ENCODE measurements at regions not wholly inside any gene's neighbourhood (a gene's known extent, or its start where the extent isn't known, plus 50 kb on each side); places are given as distances from the start of the nearest gene placed in this dataset.

- CTCF ChIA-PET = interaction anchor here (1.0 kb wide), 1 partner anchor 24 kb away, joined by 3 read pairs; no protein-coding TSS in a partner anchor
- intact Hi-C loops (cut with micrococcal nuclease; ENCODE audit: unreplicated experiment) = no loop called here
Observed at GRCh38 chr5:152607401-152608160, 202.5 kb upstream of the NMUR2 start.

More at GRCh38 chr5:152607401-152608160, 202.5 kb upstream of the NMUR2 start:
- H2AFZ ChIP-seq (ENCODE audit: control insufficient read depth, low read depth, low read length) = no peak overlapping the region
- SMC1A ChIA-PET (ENCODE audit: uncharacterized antibody, unreplicated experiment) = no interaction called here
- no peaks in the 10 kb centered on the region for H3K79me2 ChIP-seq (ENCODE audit: control insufficient read depth, insufficient read depth, low read length)
- RAD21 ChIA-PET (ENCODE audit: unreplicated experiment) = no interaction called here
- no peak overlapping the region for H3K27ac ChIP-seq (ENCODE audit: control insufficient read depth, insufficient read depth)
- no peaks in the 10 kb centered on the region for H3K9me3 ChIP-seq (replicated peaks; ENCODE audit: control insufficient read depth, insufficient read depth, low read length)
- no peaks in the 10 kb centered on the region for H4K20me1 ChIP-seq (ENCODE audit: control insufficient read depth, insufficient read depth)
- 0% methylated on average over 3 of the region's 3 CpGs for WGBS (ENCODE audit: insufficient coverage, insufficient replicate concordance, low lambda C conversion rate, missing lambda C conversion rate)
- BruUV-seq (replicated peaks) = no TSS peak
- DNase-seq (ENCODE audit: low read depth, low spot score) (no peak), FAIRE-seq (no peak), ATAC-seq (no peak)
- no peaks in the 10 kb centered on the region for H3K36me3 ChIP-seq (ENCODE audit: control insufficient read depth in 2 of 2, insufficient read depth in 2 of 2, low read length in 1 of 2)
- H3K4me3 ChIP-seq = no peak overlapping the region
- in situ Hi-C loops (cut with MboI) = no loop called here
- POLR2A ChIA-PET = no interaction called here
- H3K4me2 ChIP-seq (ENCODE audit: control insufficient read depth, insufficient read depth) = no peak overlapping the region
- TF ChIP-seq REST (IDR thresholded peaks at IDR 0.05; ENCODE audit: low read depth, low read length) (no peak), FOS (IDR thresholded peaks at IDR 0.05; ENCODE audit: borderline replicate concordance, extremely low read depth, insufficient read length) (no peak), CBX5 (IDR thresholded peaks at IDR 0.05; ENCODE audit: low read depth) (no peak), BCLAF1 (IDR thresholded peaks at IDR 0.05) (no peak), ZBTB4 (CRISPR knock-in tag; IDR thresholded peaks at IDR 0.05) (no peak), SP1 (IDR thresholded peaks at IDR 0.05; ENCODE audit: low read depth, low read length) (no peak), RAD51 (IDR thresholded peaks at IDR 0.05) (no peak), CREM (IDR thresholded peaks at IDR 0.05; ENCODE audit: low read depth) (no peak), POLR2AphosphoS2 (IDR thresholded peaks at IDR 0.05; ENCODE audit: low read depth, low read length) (no peak), HDGF (IDR thresholded peaks at IDR 0.05) (no peak), ZNF622 (IDR thresholded peaks at IDR 0.05) (no peak)
- H3K4me1 ChIP-seq (ENCODE audit: control insufficient read depth, insufficient read depth, low read length) = no peaks in the 10 kb centered on the region
- no peaks in the 10 kb centered on the region for H3K27me3 ChIP-seq (replicated peaks in 1 of 2; ENCODE audit: control insufficient read depth in 2 of 2, insufficient read depth in 2 of 2, low read length in 1 of 2)
- H3K9ac ChIP-seq (ENCODE audit: control insufficient read depth, insufficient read depth, low read length) = no peak overlapping the region
